ENCODE measurements at regions not wholly inside any gene's neighbourhood (a gene's known extent, or its start where the extent isn't known, plus 50 kb on each side); places are given as distances from the start of the nearest gene placed in this dataset.

DNA sequence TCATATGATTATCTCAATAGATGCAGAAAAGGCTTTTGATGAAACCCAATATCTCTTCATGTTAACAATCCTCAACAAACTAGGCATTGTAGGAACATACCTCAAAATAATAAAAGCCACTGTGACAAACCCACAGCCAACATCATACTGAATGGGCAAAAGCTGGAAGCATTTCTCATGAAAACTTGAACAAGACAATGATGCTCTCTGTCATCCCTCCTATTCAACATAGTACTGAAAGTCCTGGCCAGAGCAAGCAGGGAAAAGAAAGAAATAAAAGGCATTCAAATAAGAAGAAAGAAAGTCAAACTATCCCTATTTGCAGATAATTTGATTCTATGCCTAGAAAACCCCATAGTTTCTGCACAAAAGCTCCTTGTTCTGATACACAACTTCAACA is 999.2 kb upstream of the GOT2 start:
- no peak overlapping the region for H3K4me3 ChIP-seq
- H3K79me2 ChIP-seq (ENCODE audit: control insufficient read depth, insufficient read depth, low read length): no peaks in the 10 kb centered on the region
- FAIRE-seq: no peak
- no peaks in the 10 kb centered on the region for H4K20me1 ChIP-seq (replicated peaks; ENCODE audit: control insufficient read depth, insufficient read depth, low read length)
- CTCF ChIA-PET (ENCODE audit: low intra/inter-chr PET ratio): no interaction called here
- no peaks in the 10 kb centered on the region for H3K4me1 ChIP-seq (replicated peaks in 1 of 2; ENCODE audit: control insufficient read depth in 2 of 2, insufficient read depth in 2 of 2, low read length in 2 of 2)
- no peaks in the 10 kb centered on the region for H3K9me1 ChIP-seq (ENCODE audit: control insufficient read depth, insufficient read depth, low read length)
- ATAC-seq: no peak
- POLR2A ChIA-PET: no interaction called here
- no peak overlapping the region for H3K4me2 ChIP-seq (ENCODE audit: insufficient read depth, low read length)
- no peak overlapping the region for H3K27ac ChIP-seq (ENCODE audit: extremely low read depth, low read depth, low read length)
- no peak overlapping the region for H3K9ac ChIP-seq (ENCODE audit: insufficient read depth in 1 of 2, low read depth in 2 of 2, low read length in 2 of 2)
- intact Hi-C loops (cut with micrococcal nuclease) (no loop called here), in situ Hi-C loops (cut with MboI) (no loop called here)
- DNase-seq (ENCODE audit: extremely low read depth in 1 of 4, low spot score in 3 of 4): no peak
- H3K36me3 ChIP-seq (ENCODE audit: control insufficient read depth, insufficient read depth, low read length): no peaks in the 10 kb centered on the region
- BruUV-seq (replicated peaks): no TSS peak
- no peak overlapping the region for H2AFZ ChIP-seq (ENCODE audit: low read depth, low read length)
- no peak for TF ChIP-seq BCOR (IDR thresholded peaks at IDR 0.05)
- TF ChIP-seq ASH1L (IDR thresholded peaks at IDR 0.05; ENCODE audit: borderline replicate concordance, low read depth, partially characterized antibody): no peak
- TF ChIP-seq, protein P1, sequence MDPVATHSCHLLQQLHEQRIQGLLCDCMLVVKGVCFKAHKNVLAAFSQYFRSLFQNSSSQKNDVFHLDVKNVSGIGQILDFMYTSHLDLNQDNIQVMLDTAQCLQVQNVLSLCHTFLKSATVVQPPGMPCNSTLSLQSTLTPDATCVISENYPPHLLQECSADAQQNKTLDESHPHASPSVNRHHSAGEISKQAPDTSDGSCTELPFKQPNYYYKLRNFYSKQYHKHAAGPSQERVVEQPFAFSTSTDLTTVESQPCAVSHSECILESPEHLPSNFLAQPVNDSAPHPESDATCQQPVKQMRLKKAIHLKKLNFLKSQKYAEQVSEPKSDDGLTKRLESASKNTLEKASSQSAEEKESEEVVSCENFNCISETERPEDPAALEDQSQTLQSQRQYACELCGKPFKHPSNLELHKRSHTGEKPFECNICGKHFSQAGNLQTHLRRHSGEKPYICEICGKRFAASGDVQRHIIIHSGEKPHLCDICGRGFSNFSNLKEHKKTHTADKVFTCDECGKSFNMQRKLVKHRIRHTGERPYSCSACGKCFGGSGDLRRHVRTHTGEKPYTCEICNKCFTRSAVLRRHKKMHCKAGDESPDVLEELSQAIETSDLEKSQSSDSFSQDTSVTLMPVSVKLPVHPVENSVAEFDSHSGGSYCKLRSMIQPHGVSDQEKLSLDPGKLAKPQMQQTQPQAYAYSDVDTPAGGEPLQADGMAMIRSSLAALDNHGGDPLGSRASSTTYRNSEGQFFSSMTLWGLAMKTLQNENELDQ (CRISPR knock-in tag; IDR thresholded peaks at IDR 0.05; ENCODE audit: borderline replicate concordance): no peak
- no peak for TF ChIP-seq LCOR (CRISPR knock-in tag; IDR thresholded peaks at IDR 0.05)
- no peak for TF ChIP-seq KLF16 (IDR thresholded peaks at IDR 0.05)
- TF ChIP-seq CBFB (CRISPR knock-in tag; IDR thresholded peaks at IDR 0.05): no peak
- TF ChIP-seq ZNF57 (CRISPR knock-in tag; IDR thresholded peaks at IDR 0.05): no peak
- no peak for TF ChIP-seq ZNF316 (IDR thresholded peaks at IDR 0.05)
- no peaks in the 10 kb centered on the region for H3K9me3 ChIP-seq (replicated peaks; ENCODE audit: control insufficient read depth, insufficient read depth, low read depth, low read length)
- no peaks in the 10 kb centered on the region for H3K27me3 ChIP-seq (ENCODE audit: control insufficient read depth in 2 of 2, insufficient read depth in 2 of 2, low read length in 2 of 2)
